PFSK-1 (cell line): ENCODE measurements at regions not wholly inside any gene's neighbourhood (a gene's known extent, or its start where the extent isn't known, plus 50 kb on each side); places are given as distances from the start of the nearest gene placed in this dataset.

Source experiments
- FOXP2 ChIP-seq: optimal IDR thresholded peaks from 2 replicates; pipeline ENCODE3; 2011; ENCODE audit warnings: borderline replicate concordance, control low read depth, inconsistent platforms; ENCODE audit not compliant: insufficient read depth; ENCODE audit errors: extremely low read length, extremely low read depth
- POLR2AphosphoS5 ChIP-seq: IDR thresholded peaks from 2 replicates; pipeline ENCODE4 v1.6.1; 2012; ENCODE audit warnings: low read depth, mild to moderate bottlenecking, control low read depth, low read length, moderate library complexity
- REST ChIP-seq, 2 experiments: IDR thresholded peaks; 2 replicates each; pipeline versions ENCODE4 v1.6.1 to v1.8.0; 2011 to 2012; ENCODE audit warnings: low read depth in 2 of 2, low read length in 2 of 2, control low read depth in 1 of 2, inconsistent platforms in 1 of 2, mild to moderate bottlenecking in 1 of 2, moderate library complexity in 1 of 2; ENCODE audit not compliant: insufficient read depth in 1 of 2
- SIN3A ChIP-seq: IDR thresholded peaks from 2 replicates; pipeline ENCODE4 v1.6.1; 2012; ENCODE audit warnings: mild to moderate bottlenecking, low read length, moderate library complexity, borderline replicate concordance; ENCODE audit not compliant: insufficient read depth
- TAF1 ChIP-seq: IDR thresholded peaks from 2 replicates; pipeline ENCODE4 v1.6.1; 2012; ENCODE audit warnings: low read length, control low read depth, borderline replicate concordance; ENCODE audit not compliant: insufficient read depth

GRCh38 chr16:74019612-74020011, 277.0 kb upstream of the PSMD7 start:
- TF ChIP-seq REST (IDR thresholded peaks at IDR 0.05; ENCODE audit: insufficient read depth in 1 of 2, low read depth in 2 of 2, low read length in 2 of 2) (no peak), FOXP2 (no peak), SIN3A (no peak), TAF1 (no peak), POLR2AphosphoS5 (no peak)

GRCh38 chr16:74015953-74016352, 280.7 kb upstream of the PSMD7 start:
- TF ChIP-seq TAF1 (no peak), SIN3A (no peak), POLR2AphosphoS5 (no peak), FOXP2 (no peak), REST (IDR thresholded peaks at IDR 0.05; ENCODE audit: insufficient read depth in 1 of 2, low read depth in 2 of 2, low read length in 2 of 2) (no peak)

- TF ChIP-seq POLR2AphosphoS5 (no peak), FOXP2 (no peak), REST (IDR thresholded peaks at IDR 0.05; ENCODE audit: insufficient read depth in 1 of 2, low read depth in 2 of 2, low read length in 2 of 2) (no peak), SIN3A (no peak), TAF1 (no peak)
These were observed 297.9 kb upstream of the PSMD7 start for GRCh38 chr16:73998707-73999106.

DNA sequence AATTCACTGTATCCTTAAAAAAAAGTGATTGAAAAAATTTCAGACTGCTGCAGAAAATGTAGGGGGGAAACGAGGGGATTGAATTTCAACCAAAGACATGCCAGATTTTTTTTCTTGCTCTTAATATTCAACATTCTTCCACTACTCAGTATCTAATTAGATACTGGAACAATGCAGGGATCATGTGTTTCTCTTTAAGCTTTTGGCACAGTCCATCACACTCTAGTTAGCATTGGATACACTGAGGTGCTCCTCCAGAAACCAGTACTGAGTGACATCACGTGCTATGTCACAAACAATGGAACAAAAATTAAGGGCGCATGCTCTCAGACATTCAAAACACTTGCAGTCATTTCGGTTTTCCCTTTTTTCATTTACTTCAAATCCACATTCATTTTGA, 298.6 kb upstream of the PSMD7 start:
- TF ChIP-seq REST (IDR thresholded peaks at IDR 0.05; ENCODE audit: insufficient read depth in 1 of 2, low read depth in 2 of 2, low read length in 2 of 2): no peak
- no peak for TF ChIP-seq FOXP2
- TF ChIP-seq SIN3A: no peak
- no peak for TF ChIP-seq POLR2AphosphoS5
- no peak for TF ChIP-seq TAF1

- no peak for TF ChIP-seq POLR2AphosphoS5
- TF ChIP-seq FOXP2: no peak
- no peak for TF ChIP-seq REST (IDR thresholded peaks at IDR 0.05; ENCODE audit: insufficient read depth in 1 of 2, low read depth in 2 of 2, low read length in 2 of 2)
- no peak for TF ChIP-seq SIN3A
- TF ChIP-seq TAF1: no peak
These were observed 299.3 kb upstream of the PSMD7 start for GRCh38 chr16:73997340-73997711.
